ENCODE measurements at regions not wholly inside any gene's neighbourhood (a gene's known extent, or its start where the extent isn't known, plus 50 kb on each side); places are given as distances from the start of the nearest gene placed in this dataset.

- H3K9me3 ChIP-seq = no peaks in the 10 kb centered on the region
Measured at GRCh38 chr3:130259166-130259874, 86.2 kb upstream of the COL6A5 start.

DNA sequence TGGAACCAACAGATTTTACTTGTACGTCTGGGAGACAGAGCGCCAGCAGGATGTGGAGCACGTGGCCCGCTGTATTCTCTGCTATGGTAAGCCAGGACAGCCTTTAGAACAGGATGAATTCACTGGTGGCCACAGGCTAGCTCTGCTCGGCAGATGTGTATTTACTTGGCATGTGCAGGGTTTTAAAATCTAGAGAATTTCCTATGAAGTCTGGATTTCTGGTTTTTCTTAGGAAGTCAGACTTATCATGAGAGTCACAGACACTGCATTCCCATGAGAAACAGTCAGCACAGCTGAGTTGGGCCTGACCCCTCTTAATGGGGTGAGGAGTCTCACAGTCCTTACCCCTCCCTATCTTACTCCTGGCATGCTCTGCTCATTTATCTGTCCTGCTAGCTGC is 84.6 kb upstream of the COL6A5 start:
- no peaks in the 10 kb centered on the region for H3K9me3 ChIP-seq
- intact Hi-C loops (cut with DNase I; ENCODE audit: low total_unique reads) (no loop called here), in situ Hi-C loops (cut with MboI; ENCODE audit: low pct_ligation_motif_present in 1 of 4, low pct_unique_long_range_greater_than_20kb in 1 of 4, low sequenced_read_pairs in 3 of 4) (no loop called here)
- no peak for DNase-seq
- TF ChIP-seq EP300 (IDR thresholded peaks at IDR 0.05; ENCODE audit: low read depth) (no peak), POLR2AphosphoS5 (IDR thresholded peaks at IDR 0.05) (no peak), POLR2A (IDR thresholded peaks at IDR 0.05) (no peak)
- TF ChIP-seq, protein P1, sequence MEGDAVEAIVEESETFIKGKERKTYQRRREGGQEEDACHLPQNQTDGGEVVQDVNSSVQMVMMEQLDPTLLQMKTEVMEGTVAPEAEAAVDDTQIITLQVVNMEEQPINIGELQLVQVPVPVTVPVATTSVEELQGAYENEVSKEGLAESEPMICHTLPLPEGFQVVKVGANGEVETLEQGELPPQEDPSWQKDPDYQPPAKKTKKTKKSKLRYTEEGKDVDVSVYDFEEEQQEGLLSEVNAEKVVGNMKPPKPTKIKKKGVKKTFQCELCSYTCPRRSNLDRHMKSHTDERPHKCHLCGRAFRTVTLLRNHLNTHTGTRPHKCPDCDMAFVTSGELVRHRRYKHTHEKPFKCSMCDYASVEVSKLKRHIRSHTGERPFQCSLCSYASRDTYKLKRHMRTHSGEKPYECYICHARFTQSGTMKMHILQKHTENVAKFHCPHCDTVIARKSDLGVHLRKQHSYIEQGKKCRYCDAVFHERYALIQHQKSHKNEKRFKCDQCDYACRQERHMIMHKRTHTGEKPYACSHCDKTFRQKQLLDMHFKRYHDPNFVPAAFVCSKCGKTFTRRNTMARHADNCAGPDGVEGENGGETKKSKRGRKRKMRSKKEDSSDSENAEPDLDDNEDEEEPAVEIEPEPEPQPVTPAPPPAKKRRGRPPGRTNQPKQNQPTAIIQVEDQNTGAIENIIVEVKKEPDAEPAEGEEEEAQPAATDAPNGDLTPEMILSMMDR (IDR thresholded peaks at IDR 0.05) = no peak
- no peaks in the 10 kb centered on the region for H3K36me3 ChIP-seq
- no peak overlapping the region for H3K4me3 ChIP-seq
- no peaks in the 10 kb centered on the region for H3K27me3 ChIP-seq
- H3K27ac ChIP-seq = no peak overlapping the region
- 75 to 83% methylated on average over 5 of the region's 5 CpGs for WGBS, 2 donors (ENCODE audit: low coverage in 1 of 2)
- H3K4me1 ChIP-seq = no peaks in the 10 kb centered on the region

More at GRCh38 chr3:130259166-130259874, 86.2 kb upstream of the COL6A5 start:
- in situ Hi-C loops (cut with MboI; ENCODE audit: low pct_ligation_motif_present in 1 of 4, low pct_unique_long_range_greater_than_20kb in 1 of 4, low sequenced_read_pairs in 3 of 4) (no loop called here), intact Hi-C loops (cut with DNase I; ENCODE audit: low total_unique reads) (no loop called here)
- DNase-seq = no peak
- Histone ChIP-seq H3K27me3 (no peaks in the 10 kb centered on the region), H3K4me3 (no peak overlapping the region), H3K36me3 (no peaks in the 10 kb centered on the region), H3K27ac (no peak overlapping the region), H3K4me1 (no peaks in the 10 kb centered on the region)
- TF ChIP-seq EP300 (IDR thresholded peaks at IDR 0.05; ENCODE audit: low read depth) (no peak), POLR2A (IDR thresholded peaks at IDR 0.05) (no peak), POLR2AphosphoS5 (IDR thresholded peaks at IDR 0.05) (no peak)
- TF ChIP-seq, protein P1 (IDR thresholded peaks at IDR 0.05) = no peak
- WGBS, 2 donors (ENCODE audit: low coverage in 1 of 2) = 48 to 49% methylated on average over 2 of the region's 2 CpGs

GRCh38 chr3:130263708-130264107 is 81.8 kb upstream of the COL6A5 start:
- H3K27ac ChIP-seq = no peak overlapping the region
- intact Hi-C loops (cut with DNase I; ENCODE audit: low total_unique reads) (no loop called here), in situ Hi-C loops (cut with MboI; ENCODE audit: low pct_ligation_motif_present in 1 of 4, low pct_unique_long_range_greater_than_20kb in 1 of 4, low sequenced_read_pairs in 3 of 4) (no loop called here)
- no peaks in the 10 kb centered on the region for H3K27me3 ChIP-seq
- no peaks in the 10 kb centered on the region for H3K9me3 ChIP-seq
- H3K4me1 ChIP-seq = no peaks in the 10 kb centered on the region
- DNase-seq = no peak
- no peak overlapping the region for H3K4me3 ChIP-seq
- 95% methylated on average over 25 of the region's 25 CpGs; no CpG with 5 or more reads in 1 of the 2 donors for WGBS, 2 donors (ENCODE audit: low coverage in 1 of 2)
- TF ChIP-seq POLR2A (IDR thresholded peaks at IDR 0.05) = no peak
- TF ChIP-seq POLR2AphosphoS5 (IDR thresholded peaks at IDR 0.05) = no peak
- TF ChIP-seq, protein P1 (IDR thresholded peaks at IDR 0.05) = no peak
- no peak for TF ChIP-seq EP300 (IDR thresholded peaks at IDR 0.05; ENCODE audit: low read depth)
- H3K36me3 ChIP-seq = no peaks in the 10 kb centered on the region

- Histone ChIP-seq H3K4me1 (no peaks in the 10 kb centered on the region), H3K27ac (no peak overlapping the region), H3K27me3 (no peaks in the 10 kb centered on the region), H3K9me3 (no peaks in the 10 kb centered on the region), H3K4me3 (no peak overlapping the region), H3K36me3 (no peaks in the 10 kb centered on the region)
- in situ Hi-C loops (cut with MboI; ENCODE audit: low pct_ligation_motif_present in 1 of 4, low pct_unique_long_range_greater_than_20kb in 1 of 4, low sequenced_read_pairs in 3 of 4) (no loop called here), intact Hi-C loops (cut with DNase I; ENCODE audit: low total_unique reads) (no loop called here)
- DNase-seq = no peak
- TF ChIP-seq POLR2AphosphoS5 (IDR thresholded peaks at IDR 0.05) (no peak), EP300 (IDR thresholded peaks at IDR 0.05; ENCODE audit: low read depth) (no peak), POLR2A (IDR thresholded peaks at IDR 0.05) (no peak)
- TF ChIP-seq, protein P1 (IDR thresholded peaks at IDR 0.05) = no peak
Measured at GRCh38 chr3:130266817-130267216, 78.7 kb upstream of the COL6A5 start.

All from transverse colon (tissue), 4 donors.